SK-N-SH (cell line): ENCODE measurements at regions not wholly inside any gene's neighbourhood (a gene's known extent, or its start where the extent isn't known, plus 50 kb on each side); places are given as distances from the start of the nearest gene placed in this dataset.

Experiments
- GABPA ChIP-seq: IDR thresholded peaks from 2 replicates; pipeline ENCODE4 v1.4.0; 2012; ENCODE audit warnings: low read depth, mild to moderate bottlenecking
- NFIC ChIP-seq: IDR thresholded peaks from 2 replicates; pipeline ENCODE4 v1.4.0; 2012; ENCODE audit warnings: borderline replicate concordance
- TF ChIP-seq, protein P1 (sequence below): IDR thresholded peaks from 2 replicates; pipeline ENCODE4 v1.4.0; 2012; ENCODE audit warnings: low read depth, borderline replicate concordance
- TF ChIP-seq, protein P2 (sequence below): fragments of 200-600 bp; sonication (generic); IDR thresholded peaks from 2 replicates; pipeline ENCODE4 v1.6.1; 2017; ENCODE audit warnings: antibody characterized with exemption, mild to moderate bottlenecking, moderate library complexity

DNA sequence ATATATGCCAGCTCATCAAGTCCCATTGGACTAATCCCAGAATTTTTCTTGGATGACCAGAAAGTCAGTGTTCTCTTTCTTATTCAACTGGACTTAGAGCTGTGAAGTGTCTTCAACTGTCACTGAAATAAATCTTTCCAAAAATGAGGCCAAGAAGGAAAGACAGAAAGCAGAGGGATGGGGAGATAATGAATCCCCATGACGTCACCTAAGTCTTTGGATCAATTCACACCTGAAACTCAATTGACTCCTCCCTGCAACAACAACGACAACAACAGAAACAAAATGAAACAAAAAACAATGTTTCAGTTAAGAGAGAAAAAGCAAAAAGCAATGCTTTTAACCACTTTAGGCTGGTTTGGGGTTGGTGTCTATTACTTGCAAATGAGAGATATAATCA is 91.2 kb downstream of the OXGR1 start:
- TF ChIP-seq, protein P1, sequence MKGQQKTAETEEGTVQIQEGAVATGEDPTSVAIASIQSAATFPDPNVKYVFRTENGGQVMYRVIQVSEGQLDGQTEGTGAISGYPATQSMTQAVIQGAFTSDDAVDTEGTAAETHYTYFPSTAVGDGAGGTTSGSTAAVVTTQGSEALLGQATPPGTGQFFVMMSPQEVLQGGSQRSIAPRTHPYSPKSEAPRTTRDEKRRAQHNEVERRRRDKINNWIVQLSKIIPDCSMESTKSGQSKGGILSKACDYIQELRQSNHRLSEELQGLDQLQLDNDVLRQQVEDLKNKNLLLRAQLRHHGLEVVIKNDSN: no peak
- no peak for TF ChIP-seq GABPA
- TF ChIP-seq NFIC: no peak
- TF ChIP-seq, protein P2, sequence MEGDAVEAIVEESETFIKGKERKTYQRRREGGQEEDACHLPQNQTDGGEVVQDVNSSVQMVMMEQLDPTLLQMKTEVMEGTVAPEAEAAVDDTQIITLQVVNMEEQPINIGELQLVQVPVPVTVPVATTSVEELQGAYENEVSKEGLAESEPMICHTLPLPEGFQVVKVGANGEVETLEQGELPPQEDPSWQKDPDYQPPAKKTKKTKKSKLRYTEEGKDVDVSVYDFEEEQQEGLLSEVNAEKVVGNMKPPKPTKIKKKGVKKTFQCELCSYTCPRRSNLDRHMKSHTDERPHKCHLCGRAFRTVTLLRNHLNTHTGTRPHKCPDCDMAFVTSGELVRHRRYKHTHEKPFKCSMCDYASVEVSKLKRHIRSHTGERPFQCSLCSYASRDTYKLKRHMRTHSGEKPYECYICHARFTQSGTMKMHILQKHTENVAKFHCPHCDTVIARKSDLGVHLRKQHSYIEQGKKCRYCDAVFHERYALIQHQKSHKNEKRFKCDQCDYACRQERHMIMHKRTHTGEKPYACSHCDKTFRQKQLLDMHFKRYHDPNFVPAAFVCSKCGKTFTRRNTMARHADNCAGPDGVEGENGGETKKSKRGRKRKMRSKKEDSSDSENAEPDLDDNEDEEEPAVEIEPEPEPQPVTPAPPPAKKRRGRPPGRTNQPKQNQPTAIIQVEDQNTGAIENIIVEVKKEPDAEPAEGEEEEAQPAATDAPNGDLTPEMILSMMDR: no peak
